ENCODE measurements at regions not wholly inside any gene's neighbourhood (a gene's known extent, or its start where the extent isn't known, plus 50 kb on each side); places are given as distances from the start of the nearest gene placed in this dataset.

GRCh38 chr2:240244543-240244942 is 104.1 kb upstream of the OTOS start:
- H3K9me3 Mint-ChIP-seq: no peaks in the 10 kb centered on the region
- no peak for DNase-seq (ENCODE audit: low spot score in 2 of 2)
- H3K36me3 Mint-ChIP-seq: no peaks in the 10 kb centered on the region
- ATAC-seq: no peak
- H3K27ac Mint-ChIP-seq: no peak overlapping the region

- no peaks in the 10 kb centered on the region for H3K36me3 Mint-ChIP-seq
Measured at GRCh38 chr2:240245184-240245583, 104.7 kb upstream of the OTOS start.

GRCh38 chr2:240245706-240246105 is 105.2 kb upstream of the OTOS start:
- no peak for ATAC-seq

More at GRCh38 chr2:240245184-240245583, 104.7 kb upstream of the OTOS start:
- Mint-ChIP-seq H3K27ac (no peak overlapping the region), H3K9me3 (no peaks in the 10 kb centered on the region)
- ATAC-seq: no peak
- no peak for DNase-seq (ENCODE audit: low spot score in 2 of 2)

GRCh38 chr2:240246173-240246820 is 105.8 kb upstream of the OTOS start:
- DNase-seq (ENCODE audit: low spot score in 2 of 2): no peak
- no peaks in the 10 kb centered on the region for H3K36me3 Mint-ChIP-seq
- H3K9me3 Mint-ChIP-seq: no peaks in the 10 kb centered on the region
- no peak overlapping the region for H3K27ac Mint-ChIP-seq
- ATAC-seq: no peak

More at GRCh38 chr2:240245706-240246105, 105.2 kb upstream of the OTOS start:
- DNase-seq (ENCODE audit: low spot score in 2 of 2): no peak
- no peak overlapping the region for H3K27ac Mint-ChIP-seq
- no peaks in the 10 kb centered on the region for H3K9me3 Mint-ChIP-seq
- no peaks in the 10 kb centered on the region for H3K36me3 Mint-ChIP-seq

- no peak for ATAC-seq
Measured at GRCh38 chr2:240247241-240247867, 106.9 kb upstream of the OTOS start.

GRCh38 chr2:240247868-240248720 is 107.6 kb upstream of the OTOS start:
- DNase-seq (ENCODE audit: low spot score in 2 of 2) (peak in 1 of 2 donors; percentile 49), ATAC-seq (no peak)
- Mint-ChIP-seq H3K36me3 (no peaks in the 10 kb centered on the region), H3K27ac (no peak overlapping the region), H3K9me3 (no peaks in the 10 kb centered on the region)

More at GRCh38 chr2:240247241-240247867, 106.9 kb upstream of the OTOS start:
- Mint-ChIP-seq H3K9me3 (no peaks in the 10 kb centered on the region), H3K36me3 (no peaks in the 10 kb centered on the region), H3K27ac (peak overlapping the region in 1 of 2 donors; percentile 68)
- DNase-seq (ENCODE audit: low spot score in 2 of 2): no peak

GRCh38 chr2:240248721-240249422 is 108.4 kb upstream of the OTOS start:
- ATAC-seq: no peak
- DNase-seq (ENCODE audit: low spot score in 2 of 2): no peak
- H3K27ac Mint-ChIP-seq: no peak overlapping the region

GRCh38 chr2:240249423-240250149 is 109.1 kb upstream of the OTOS start:
- DNase-seq (ENCODE audit: low spot score in 2 of 2): peak in 1 of 2 donors; percentile 52

More at GRCh38 chr2:240248721-240249422, 108.4 kb upstream of the OTOS start:
- no peaks in the 10 kb centered on the region for H3K9me3 Mint-ChIP-seq
- H3K36me3 Mint-ChIP-seq: no peaks in the 10 kb centered on the region

GRCh38 chr2:240250150-240250984 is 109.9 kb upstream of the OTOS start:
- Mint-ChIP-seq H3K27ac (no peak overlapping the region), H3K9me3 (no peaks in the 10 kb centered on the region), H3K36me3 (no peaks in the 10 kb centered on the region)
- no peak for ATAC-seq
- DNase-seq (ENCODE audit: low spot score in 2 of 2): peak in 1 of 2 donors; percentile 37

More at GRCh38 chr2:240249423-240250149, 109.1 kb upstream of the OTOS start:
- ATAC-seq: no peak
- Mint-ChIP-seq H3K36me3 (no peaks in the 10 kb centered on the region), H3K9me3 (no peaks in the 10 kb centered on the region), H3K27ac (no peak overlapping the region)

- ATAC-seq (peak in 1 of 2 donors; percentile 78), DNase-seq (ENCODE audit: low spot score in 2 of 2) (peak in 1 of 2 donors; percentile 53)
- Mint-ChIP-seq H3K36me3 (no peaks in the 10 kb centered on the region), H3K27ac (no peak overlapping the region), H3K9me3 (no peaks in the 10 kb centered on the region)
Measured at GRCh38 chr2:240250985-240251847, 110.8 kb upstream of the OTOS start.

GRCh38 chr2:240251848-240252190 is 111.4 kb upstream of the OTOS start:
- no peaks in the 10 kb centered on the region for H3K36me3 Mint-ChIP-seq
- H3K27ac Mint-ChIP-seq: no peak overlapping the region
- no peaks in the 10 kb centered on the region for H3K9me3 Mint-ChIP-seq
- DNase-seq (ENCODE audit: low spot score in 2 of 2): no peak
- no peak for ATAC-seq

- Mint-ChIP-seq H3K36me3 (no peaks in the 10 kb centered on the region), H3K27ac (no peak overlapping the region), H3K9me3 (no peaks in the 10 kb centered on the region)
- DNase-seq (ENCODE audit: low spot score in 2 of 2): no peak
- ATAC-seq: no peak
Measured at GRCh38 chr2:240252191-240252871, 111.9 kb upstream of the OTOS start.

- no peaks in the 10 kb centered on the region for H3K9me3 Mint-ChIP-seq
- DNase-seq (ENCODE audit: low spot score in 2 of 2): no peak
Measured at GRCh38 chr2:240252872-240253511, 112.5 kb upstream of the OTOS start.

More at GRCh38 chr2:240252872-240253511, 112.5 kb upstream of the OTOS start:
- ATAC-seq: no peak
- Mint-ChIP-seq H3K36me3 (no peaks in the 10 kb centered on the region), H3K27ac (no peak overlapping the region)

Data from activated naive CD4-positive, alpha-beta T cell treated with anti-CD3 and anti-CD28 coated beads, Interleukin-2, amount 50 U/mL, for 72 hours (primary cell).